ENCODE measurements at regions not wholly inside any gene's neighbourhood (a gene's known extent, or its start where the extent isn't known, plus 50 kb on each side); places are given as distances from the start of the nearest gene placed in this dataset.

DNA sequence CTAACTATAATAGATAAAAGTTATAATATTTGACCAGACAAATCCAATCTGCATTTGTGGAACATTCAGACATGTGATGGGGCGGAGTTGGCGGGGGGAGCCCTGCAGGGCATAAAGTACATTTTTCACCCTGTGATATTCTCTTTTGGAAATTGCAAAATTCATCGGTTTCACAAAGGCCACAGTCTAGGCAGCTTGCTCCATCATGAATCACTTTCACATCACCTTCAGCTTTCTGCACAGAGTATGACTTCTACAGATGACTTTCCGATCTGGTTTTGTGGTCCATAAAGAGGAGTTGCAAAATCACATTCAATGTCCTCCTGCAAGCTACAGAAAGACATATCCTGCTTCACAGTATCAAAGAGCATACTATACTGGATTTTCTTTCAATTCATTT is 51.4 kb upstream of the APBB1IP start:
- Histone ChIP-seq H3K4me2 (no peak overlapping the region), H3K27me3 (no peaks in the 10 kb centered on the region), H3K36me3 (peaks cover 0 to 2% (median 0%) of the 10 kb centered on the region in 11 experiments; a peak in 1 of 22 replicates), H3K4me3 (no peak overlapping the region), H3K4me1 (no peaks in the 10 kb centered on the region; a peak in 1 of 20 replicates), H4K20me1 (no peaks in the 10 kb centered on the region), H3K9me3 (replicated peaks in 1 of 11) (peaks cover 23 to 32% (median 29%) of the 10 kb centered on the region in 11 experiments), H3K27ac (no peak overlapping the region), H3K9ac (no peak overlapping the region)
- TF ChIP-seq Cebpa-rat (IDR thresholded peaks at IDR 0.05) = no peak
